ENCODE measurements at regions not wholly inside any gene's neighbourhood (a gene's known extent, or its start where the extent isn't known, plus 50 kb on each side); places are given as distances from the start of the nearest gene placed in this dataset.

- Histone ChIP-seq H3K4me1 (no peaks in the 10 kb centered on the region), H3K4me3 (no peak overlapping the region), H3F3A (ENCODE audit: low read depth) (no peaks in the 10 kb centered on the region), H3K27ac (no peak overlapping the region), H4K20me1 (ENCODE audit: low read depth) (no peaks in the 10 kb centered on the region), H3K9me3 (ENCODE audit: low read depth) (no peaks in the 10 kb centered on the region), H3K27me3 (no peaks in the 10 kb centered on the region), H3K79me2 (ENCODE audit: low read depth) (no peaks in the 10 kb centered on the region), H3K4me2 (no peak overlapping the region), H3K9ac (no peak overlapping the region), H3K36me3 (no peaks in the 10 kb centered on the region), H2AFZ (replicated peaks) (peak overlapping the region; percentile 17)
- Mint-ChIP-seq H3K36me3 (peaks cover 2% of the 10 kb centered on the region), H3K4me1 (peaks cover 12% of the 10 kb centered on the region), H3K4me3 (no peak overlapping the region), H3K27me3 (ENCODE audit: insufficient read depth, low read depth) (no peaks in the 10 kb centered on the region), H3K9me3 (peaks cover 11% of the 10 kb centered on the region), H3K27ac (no peak overlapping the region)
- TF ChIP-seq EZH2 (IDR thresholded peaks at IDR 0.05) (no peak), EZH2phosphoT487 (IDR thresholded peaks at IDR 0.05) (no peak), CTCF (IDR thresholded peaks at IDR 0.05) (no peak)
- DNase-seq (ENCODE audit: low spot score), result no peak
Measured at GRCh38 chr6:22873513-22874136, 304.3 kb downstream of the HDGFL1 start.

GRCh38 chr6:22875845-22876244, 306.5 kb downstream of the HDGFL1 start:
- H2AFZ ChIP-seq (replicated peaks), result no peak overlapping the region
- H3K27ac ChIP-seq, result no peak overlapping the region
- H3F3A ChIP-seq (ENCODE audit: low read depth), result no peaks in the 10 kb centered on the region
- no peaks in the 10 kb centered on the region for H4K20me1 ChIP-seq (ENCODE audit: low read depth)
- Mint-ChIP-seq H3K27ac (no peak overlapping the region), H3K4me3 (no peak overlapping the region), H3K9me3 (peaks cover 11% of the 10 kb centered on the region), H3K4me1 (peaks cover 19% of the 10 kb centered on the region), H3K36me3 (peaks cover 2% of the 10 kb centered on the region), H3K27me3 (ENCODE audit: insufficient read depth, low read depth) (no peaks in the 10 kb centered on the region)
- H3K4me2 ChIP-seq, result no peak overlapping the region
- H3K9ac ChIP-seq, result no peak overlapping the region
- no peaks in the 10 kb centered on the region for H3K79me2 ChIP-seq (ENCODE audit: low read depth)
- no peak overlapping the region for H3K4me3 ChIP-seq
- no peaks in the 10 kb centered on the region for H3K9me3 ChIP-seq (ENCODE audit: low read depth)
- no peaks in the 10 kb centered on the region for H3K4me1 ChIP-seq
- TF ChIP-seq EZH2phosphoT487 (IDR thresholded peaks at IDR 0.05) (no peak), EZH2 (IDR thresholded peaks at IDR 0.05) (no peak), CTCF (IDR thresholded peaks at IDR 0.05) (no peak)
- no peaks in the 10 kb centered on the region for H3K36me3 ChIP-seq
- DNase-seq (ENCODE audit: low spot score), result no peak
- no peaks in the 10 kb centered on the region for H3K27me3 ChIP-seq

GRCh38 chr6:22878324-22878701, 308.9 kb downstream of the HDGFL1 start:
- peaks cover 2% of the 10 kb centered on the region for H3K36me3 Mint-ChIP-seq
- H3K4me1 ChIP-seq, result peaks cover 4% of the 10 kb centered on the region
- DNase-seq (ENCODE audit: low spot score), result no peak
- no peaks in the 10 kb centered on the region for H3K79me2 ChIP-seq (ENCODE audit: low read depth)
- no peaks in the 10 kb centered on the region for H4K20me1 ChIP-seq (ENCODE audit: low read depth)
- no peaks in the 10 kb centered on the region for H3K27me3 Mint-ChIP-seq (ENCODE audit: insufficient read depth, low read depth)
- H3F3A ChIP-seq (ENCODE audit: low read depth), result no peaks in the 10 kb centered on the region
- H3K9ac ChIP-seq, result no peak overlapping the region
- no peak overlapping the region for H3K27ac ChIP-seq
- H3K9me3 ChIP-seq (ENCODE audit: low read depth), result no peaks in the 10 kb centered on the region
- H3K4me1 Mint-ChIP-seq, result peaks cover 38% of the 10 kb centered on the region
- H3K27me3 ChIP-seq, result no peaks in the 10 kb centered on the region
- TF ChIP-seq CTCF (IDR thresholded peaks at IDR 0.05), result no peak
- TF ChIP-seq EZH2 (IDR thresholded peaks at IDR 0.05), result no peak
- TF ChIP-seq EZH2phosphoT487 (IDR thresholded peaks at IDR 0.05), result no peak
- no peak overlapping the region for H3K4me2 ChIP-seq
- H2AFZ ChIP-seq (replicated peaks), result no peak overlapping the region
- no peak overlapping the region for H3K4me3 Mint-ChIP-seq
- H3K36me3 ChIP-seq, result no peaks in the 10 kb centered on the region
- H3K27ac Mint-ChIP-seq, result peak overlapping the region; percentile 81
- H3K9me3 Mint-ChIP-seq, result peaks cover 11% of the 10 kb centered on the region
- H3K4me3 ChIP-seq, result no peak overlapping the region

Data from neural progenitor cell (in vitro differentiated cells).